ENCODE measurements at regions not wholly inside any gene's neighbourhood (a gene's known extent, or its start where the extent isn't known, plus 50 kb on each side); places are given as distances from the start of the nearest gene placed in this dataset.
A peak's percentile ranks its signal among the peaks of the same experiment; 100 is the strongest.

GRCh38 chr15:91407269-91407889 lies 307.3 kb downstream of the SV2B start:
- intact Hi-C loops (cut with DNase I) = no loop called here
- no peak for TF ChIP-seq CTCF (IDR thresholded peaks at IDR 0.05)
- ATAC-seq (peak; percentile 90), DNase-seq (peak in 1 of 4 donors; percentile 14)
- H3K27me3 ChIP-seq = no peaks in the 10 kb centered on the region
- H3K27ac ChIP-seq = no peak overlapping the region
- peaks cover 5 to 6% of the 10 kb centered on the region in 2 donors for H3K4me1 ChIP-seq
- H3K36me3 ChIP-seq = no peaks in the 10 kb centered on the region
- H3K4me3 ChIP-seq = no peak overlapping the region
- H3K9me3 ChIP-seq = no peaks in the 10 kb centered on the region

- Histone ChIP-seq H3K27me3 (no peaks in the 10 kb centered on the region), H3K27ac (no peak overlapping the region), H3K4me1 (peaks cover 5 to 6% of the 10 kb centered on the region in 2 donors), H3K36me3 (no peaks in the 10 kb centered on the region), H3K4me3 (peak overlapping the region in 1 of 2 donors; percentile 2), H3K9me3 (no peaks in the 10 kb centered on the region)
- TF ChIP-seq CTCF (IDR thresholded peaks at IDR 0.05) = no peak
- ATAC-seq = peak; percentile 63
- intact Hi-C loops (cut with DNase I) = no loop called here
- peak in 2 of 4 donors; percentile 58 to 71 for DNase-seq
These were observed 308.5 kb downstream of the SV2B start for GRCh38 chr15:91408476-91409076.

- Histone ChIP-seq H3K36me3 (no peaks in the 10 kb centered on the region), H3K4me3 (no peak overlapping the region), H3K27me3 (no peaks in the 10 kb centered on the region), H3K9me3 (no peaks in the 10 kb centered on the region), H3K4me1 (peaks cover 5 to 6% of the 10 kb centered on the region in 2 donors), H3K27ac (no peak overlapping the region)
- ATAC-seq (no peak), DNase-seq (no peak)
- TF ChIP-seq CTCF (IDR thresholded peaks at IDR 0.05) = no peak
- intact Hi-C loops (cut with DNase I) = no loop called here
These were observed 309.3 kb downstream of the SV2B start for GRCh38 chr15:91409387-91409786.

- peaks cover 5 to 6% of the 10 kb centered on the region in 2 donors for H3K4me1 ChIP-seq
- H3K27me3 ChIP-seq = no peaks in the 10 kb centered on the region
- peak overlapping the region in 1 of 2 donors; percentile 1 for H3K27ac ChIP-seq
- intact Hi-C loops (cut with DNase I) = no loop called here
- TF ChIP-seq CTCF (IDR thresholded peaks at IDR 0.05) = no peak
- DNase-seq (no peak), ATAC-seq (no peak)
- no peaks in the 10 kb centered on the region for H3K9me3 ChIP-seq
- H3K4me3 ChIP-seq = no peak overlapping the region
- H3K36me3 ChIP-seq = no peaks in the 10 kb centered on the region
These were observed 311.5 kb downstream of the SV2B start for GRCh38 chr15:91411586-91411985.

- intact Hi-C loops (cut with DNase I) = no loop called here
- TF ChIP-seq CTCF (IDR thresholded peaks at IDR 0.05) = no peak
- peak; percentile 74 for ATAC-seq
These were observed 312.3 kb downstream of the SV2B start for GRCh38 chr15:91412138-91412928.

More at GRCh38 chr15:91412138-91412928, 312.3 kb downstream of the SV2B start:
- Histone ChIP-seq H3K4me3 (no peak overlapping the region), H3K36me3 (no peaks in the 10 kb centered on the region), H3K27me3 (no peaks in the 10 kb centered on the region), H3K27ac (peak overlapping the region in 1 of 2 donors; percentile 1), H3K9me3 (no peaks in the 10 kb centered on the region), H3K4me1 (peaks cover 3 to 6% of the 10 kb centered on the region in 2 donors)
- no peak for DNase-seq

Measured in left lung (tissue), 4 donors.